DND-41 (cell line): ENCODE measurements at regions not wholly inside any gene's neighbourhood (a gene's known extent, or its start where the extent isn't known, plus 50 kb on each side); places are given as distances from the start of the nearest gene placed in this dataset.
A peak's percentile ranks its signal among the peaks of the same experiment; 100 is the strongest.

Source experiments
- ATAC-seq: fragments of 200-7000 bp; cut with Tn5 transposase; 3 replicates; pipeline ENCODE4 v1.9.1; 2021; ENCODE audit warnings: low read depth; ENCODE audit not compliant: insufficient read depth
- DNase-seq: peaks from one replicate; pipeline ENCODE4 v3.0.0-alpha.2; 2020
- H2AFZ ChIP-seq: 2 replicates; pipeline ENCODE4 v1.6.0; 2012; ENCODE audit warnings: low read depth, low read length
- H3K27ac ChIP-seq: 2 replicates; pipeline ENCODE4 v1.5.1; 2012; ENCODE audit warnings: low read length, inconsistent platforms
- H3K27me3 ChIP-seq: fragments of 200-600 bp; sonication (generic); 2 replicates; pipeline ENCODE4 v1.6.0; 2012; ENCODE audit warnings: low read length, mild to moderate bottlenecking, inconsistent platforms; ENCODE audit not compliant: insufficient read depth, poor library complexity
- H3K36me3 ChIP-seq: 2 replicates; pipeline ENCODE4 v1.5.1; 2012; ENCODE audit warnings: low read length, inconsistent platforms; ENCODE audit not compliant: insufficient read depth
- H3K4me1 ChIP-seq: 2 replicates; pipeline ENCODE4 v1.5.1; 2012; ENCODE audit warnings: mild to moderate bottlenecking, low read length; ENCODE audit not compliant: insufficient read depth
- H3K4me2 ChIP-seq: 2 replicates; pipeline ENCODE4 v1.6.0; 2012; ENCODE audit warnings: mild to moderate bottlenecking, moderate library complexity, low read length, inconsistent platforms; ENCODE audit not compliant: insufficient read depth
- H3K4me3 ChIP-seq, 2 experiments: fragments of 200-600 bp in 1 of 2; shearing (Covaris generic) in 1 of 2; 2 replicates each; pipeline ENCODE4 v1.5.1; 2012 to 2016; ENCODE audit warnings: inconsistent platforms in 2 of 2, low read length in 2 of 2, mild to moderate bottlenecking in 2 of 2, low read depth in 1 of 2, moderate library complexity in 1 of 2
- H3K79me2 ChIP-seq: 2 replicates; pipeline ENCODE4 v1.6.0; 2012; ENCODE audit warnings: low read length, inconsistent platforms; ENCODE audit not compliant: insufficient read depth
- H3K9ac ChIP-seq: 2 replicates; pipeline ENCODE4 v1.6.0; 2012; ENCODE audit warnings: low read depth, mild to moderate bottlenecking, inconsistent platforms, low read length, moderate library complexity
- H3K9me3 ChIP-seq: 2 replicates; pipeline ENCODE4 v1.5.1; 2012; ENCODE audit warnings: low read length, moderate library complexity, mild to moderate bottlenecking, inconsistent platforms; ENCODE audit not compliant: insufficient read depth, severe bottlenecking
- H4K20me1 ChIP-seq: 2 replicates; pipeline ENCODE4 v1.6.0; 2012; ENCODE audit warnings: low read length; ENCODE audit not compliant: insufficient read depth
- EZH2 ChIP-seq: IDR thresholded peaks from 3 replicates; pipeline ENCODE4 v1.6.1; 2012; ENCODE audit warnings: borderline replicate concordance, low read depth, mild to moderate bottlenecking, moderate library complexity, low read length, inconsistent platforms; ENCODE audit not compliant: severe bottlenecking
- TF ChIP-seq, protein P1 (sequence below): IDR thresholded peaks from 2 replicates; pipeline ENCODE4 v1.5.1; 2012; ENCODE audit warnings: borderline replicate concordance, low read length, moderate library complexity, mild to moderate bottlenecking; ENCODE audit not compliant: poor library complexity, severe bottlenecking; ENCODE audit errors: extremely low read depth

DNA sequence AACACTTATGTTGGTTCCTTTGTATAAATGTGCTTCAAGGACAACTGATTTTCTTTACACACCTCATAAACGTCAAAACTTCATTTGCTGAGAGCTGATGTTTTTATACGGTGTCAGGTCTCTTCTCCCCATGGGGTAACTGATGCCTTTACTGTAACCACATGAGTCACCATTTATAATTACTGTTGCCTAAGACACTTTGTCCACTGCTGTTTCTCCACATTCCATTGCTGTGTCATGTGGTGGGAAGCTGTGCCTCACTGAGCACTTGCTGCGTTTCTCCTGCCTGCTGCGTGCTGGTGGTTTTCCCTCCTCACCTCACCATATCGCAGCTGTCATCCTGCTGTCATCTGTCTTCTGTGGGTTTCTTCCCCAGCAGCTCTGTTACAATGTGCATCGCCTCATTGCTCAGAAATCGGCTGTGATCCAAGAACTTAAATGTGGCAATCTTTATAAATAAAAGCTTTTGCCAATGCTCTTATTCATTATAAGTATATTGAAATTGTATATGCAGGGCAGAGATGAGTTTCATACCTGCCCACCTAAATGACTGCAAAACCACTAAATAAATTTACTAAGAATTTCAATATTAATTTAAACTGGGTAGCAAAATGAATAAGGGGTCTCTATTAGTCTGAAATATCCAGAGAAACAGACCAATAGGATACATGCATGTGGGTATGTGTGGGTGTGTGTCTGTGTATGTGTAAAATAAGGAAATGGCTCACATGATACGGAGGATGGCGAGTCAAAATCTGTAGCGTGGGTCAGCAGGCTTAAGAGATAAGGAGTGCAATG, 547.0 kb upstream of the SLITRK5 start:
- H3K4me1 ChIP-seq: no peaks in the 10 kb centered on the region
- H4K20me1 ChIP-seq: no peaks in the 10 kb centered on the region
- no peak overlapping the region for H2AFZ ChIP-seq
- H3K9me3 ChIP-seq: no peaks in the 10 kb centered on the region
- no peak overlapping the region for H3K27ac ChIP-seq
- H3K79me2 ChIP-seq: no peaks in the 10 kb centered on the region
- H3K9ac ChIP-seq: no peak overlapping the region
- TF ChIP-seq, protein P1, sequence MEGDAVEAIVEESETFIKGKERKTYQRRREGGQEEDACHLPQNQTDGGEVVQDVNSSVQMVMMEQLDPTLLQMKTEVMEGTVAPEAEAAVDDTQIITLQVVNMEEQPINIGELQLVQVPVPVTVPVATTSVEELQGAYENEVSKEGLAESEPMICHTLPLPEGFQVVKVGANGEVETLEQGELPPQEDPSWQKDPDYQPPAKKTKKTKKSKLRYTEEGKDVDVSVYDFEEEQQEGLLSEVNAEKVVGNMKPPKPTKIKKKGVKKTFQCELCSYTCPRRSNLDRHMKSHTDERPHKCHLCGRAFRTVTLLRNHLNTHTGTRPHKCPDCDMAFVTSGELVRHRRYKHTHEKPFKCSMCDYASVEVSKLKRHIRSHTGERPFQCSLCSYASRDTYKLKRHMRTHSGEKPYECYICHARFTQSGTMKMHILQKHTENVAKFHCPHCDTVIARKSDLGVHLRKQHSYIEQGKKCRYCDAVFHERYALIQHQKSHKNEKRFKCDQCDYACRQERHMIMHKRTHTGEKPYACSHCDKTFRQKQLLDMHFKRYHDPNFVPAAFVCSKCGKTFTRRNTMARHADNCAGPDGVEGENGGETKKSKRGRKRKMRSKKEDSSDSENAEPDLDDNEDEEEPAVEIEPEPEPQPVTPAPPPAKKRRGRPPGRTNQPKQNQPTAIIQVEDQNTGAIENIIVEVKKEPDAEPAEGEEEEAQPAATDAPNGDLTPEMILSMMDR: no peak
- TF ChIP-seq EZH2: no peak
- no peaks in the 10 kb centered on the region for H3K27me3 ChIP-seq
- no peak overlapping the region for H3K4me3 ChIP-seq
- no peak overlapping the region for H3K4me2 ChIP-seq
- H3K36me3 ChIP-seq: no peaks in the 10 kb centered on the region
- DNase-seq (peak; percentile 13), ATAC-seq (peak; percentile 63)

DNA sequence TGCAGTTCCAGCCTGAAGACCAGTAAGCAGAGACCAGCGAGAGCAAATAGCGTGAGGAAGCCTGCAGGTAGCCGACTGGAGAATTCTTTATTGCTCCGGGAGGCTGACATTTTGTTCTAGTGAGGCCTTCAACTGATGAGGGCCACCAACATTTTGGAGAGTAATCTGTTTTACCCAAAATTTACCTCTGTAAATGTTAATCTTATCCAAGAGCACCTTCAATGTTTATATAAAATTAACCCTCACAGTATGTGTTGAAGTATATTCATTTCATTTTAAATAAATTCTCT, 546.4 kb upstream of the SLITRK5 start:
- Histone ChIP-seq H3K4me1 (no peaks in the 10 kb centered on the region), H3K27ac (no peak overlapping the region), H3K36me3 (no peaks in the 10 kb centered on the region), H3K27me3 (no peaks in the 10 kb centered on the region), H2AFZ (no peak overlapping the region), H3K9me3 (no peaks in the 10 kb centered on the region), H3K79me2 (no peaks in the 10 kb centered on the region), H4K20me1 (no peaks in the 10 kb centered on the region), H3K4me3 (no peak overlapping the region), H3K4me2 (no peak overlapping the region), H3K9ac (no peak overlapping the region)
- DNase-seq (no peak), ATAC-seq (no peak)
- TF ChIP-seq, protein P1: no peak

DNA sequence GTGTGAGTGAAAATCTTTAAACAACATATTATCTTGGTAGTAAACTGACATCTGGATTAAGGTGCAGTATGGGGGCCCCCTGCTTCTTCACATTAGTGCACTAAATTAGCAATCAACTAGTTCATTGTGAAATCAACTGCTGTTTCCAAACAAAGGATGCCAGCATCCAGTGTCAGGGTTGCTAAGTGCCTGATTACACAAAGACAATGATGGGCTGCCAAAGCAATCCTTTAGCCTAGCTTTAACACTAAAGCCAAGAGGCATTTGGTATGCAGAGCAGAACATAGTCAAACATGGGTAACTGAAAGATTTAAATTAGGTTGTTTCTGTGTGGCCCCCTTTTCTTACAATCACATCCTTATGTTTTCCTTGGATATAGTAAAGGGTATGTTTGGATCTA, 543.1 kb upstream of the SLITRK5 start:
- H3K27me3 ChIP-seq: no peaks in the 10 kb centered on the region
- H2AFZ ChIP-seq: no peak overlapping the region
- no peak for DNase-seq
- H3K79me2 ChIP-seq: no peaks in the 10 kb centered on the region
- TF ChIP-seq, protein P1: no peak
- TF ChIP-seq EZH2: no peak
- no peak for ATAC-seq
- no peak overlapping the region for H3K4me2 ChIP-seq
- H4K20me1 ChIP-seq: no peaks in the 10 kb centered on the region
- no peak overlapping the region for H3K4me3 ChIP-seq
- no peak overlapping the region for H3K27ac ChIP-seq
- H3K36me3 ChIP-seq: no peaks in the 10 kb centered on the region
- no peak overlapping the region for H3K9ac ChIP-seq
- H3K9me3 ChIP-seq: no peaks in the 10 kb centered on the region
- H3K4me1 ChIP-seq: no peaks in the 10 kb centered on the region
